Hematopoietic multipotent progenitor cell treated with erythropoietin and hydrocortisone succinate and interleukin-3 and kit ligand, for 4 days (in vitro differentiated cells): ENCODE measurements at regions not wholly inside any gene's neighbourhood (a gene's known extent, or its start where the extent isn't known, plus 50 kb on each side); places are given as distances from the start of the nearest gene placed in this dataset.

Source experiments
- DNase-seq: peaks from one replicate; pipeline ENCODE4 v3.0.0-alpha.2; 2015

DNA sequence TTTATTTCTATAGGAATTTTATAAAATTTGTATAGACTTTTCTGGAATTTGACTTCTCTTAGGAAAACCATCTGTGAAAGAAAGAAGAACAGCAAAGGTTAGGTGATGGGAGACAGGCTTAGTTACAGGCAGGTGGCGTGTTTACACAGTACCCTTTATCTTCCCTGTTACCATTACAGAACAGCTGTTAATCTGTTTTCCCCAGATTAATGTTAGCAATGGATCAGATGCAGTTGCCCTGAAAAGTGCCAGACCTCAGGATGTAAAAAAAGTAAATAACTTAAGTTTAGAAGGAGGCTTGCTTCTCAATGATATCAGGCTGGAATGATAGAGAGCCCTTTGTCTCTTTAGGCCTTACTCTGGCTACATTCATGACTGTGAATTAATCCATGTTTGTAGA lies 1186.5 kb upstream of the TENM4 start:
- DNase-seq = no peak

GRCh38 chr11:80626721-80627120 lies 1185.9 kb upstream of the TENM4 start:
- DNase-seq = no peak

- DNase-seq = no peak
These were observed 1184.7 kb upstream of the TENM4 start for GRCh38 chr11:80625563-80625962.

DNA sequence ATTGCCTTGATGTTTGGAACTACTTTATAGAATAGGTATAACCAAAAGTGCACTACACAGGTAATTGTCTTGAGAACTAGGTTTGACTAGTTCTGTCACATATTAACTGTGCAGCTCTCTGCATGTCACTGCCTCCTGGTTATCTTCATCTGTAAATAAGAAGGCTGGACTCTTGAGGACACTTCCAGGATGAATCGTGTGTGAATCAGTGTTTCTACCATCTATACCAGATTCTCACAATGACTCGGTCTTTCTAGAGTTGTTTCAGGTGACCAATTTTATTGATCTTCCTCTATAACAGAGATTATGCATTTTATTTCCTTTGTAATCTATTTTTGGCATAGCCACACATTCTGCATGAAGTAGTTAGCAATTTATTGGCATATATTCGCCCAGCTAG lies 1181.0 kb upstream of the TENM4 start:
- no peak for DNase-seq

- no peak for DNase-seq
These were observed 1180.0 kb upstream of the TENM4 start for GRCh38 chr11:80620867-80621266.

DNA sequence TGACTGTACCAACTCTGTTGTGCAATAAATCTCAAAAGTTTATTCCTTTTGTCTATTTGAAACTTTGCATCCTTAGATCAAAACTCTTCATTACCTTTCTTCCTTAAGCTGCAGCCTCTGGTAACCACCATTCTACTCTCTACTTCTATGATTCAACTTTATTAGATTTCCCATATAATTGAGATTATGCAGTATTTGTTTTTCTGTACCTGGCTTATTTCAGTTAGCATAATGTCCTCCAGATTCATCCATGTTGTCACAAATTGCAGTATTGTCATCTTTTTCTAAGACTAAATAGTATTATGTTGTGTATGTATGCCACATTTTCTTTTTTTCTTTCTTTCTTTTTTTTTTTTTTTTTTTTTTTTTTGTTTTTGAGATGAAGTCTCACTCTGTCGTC lies 1176.3 kb upstream of the TENM4 start:
- DNase-seq = no peak

DNA sequence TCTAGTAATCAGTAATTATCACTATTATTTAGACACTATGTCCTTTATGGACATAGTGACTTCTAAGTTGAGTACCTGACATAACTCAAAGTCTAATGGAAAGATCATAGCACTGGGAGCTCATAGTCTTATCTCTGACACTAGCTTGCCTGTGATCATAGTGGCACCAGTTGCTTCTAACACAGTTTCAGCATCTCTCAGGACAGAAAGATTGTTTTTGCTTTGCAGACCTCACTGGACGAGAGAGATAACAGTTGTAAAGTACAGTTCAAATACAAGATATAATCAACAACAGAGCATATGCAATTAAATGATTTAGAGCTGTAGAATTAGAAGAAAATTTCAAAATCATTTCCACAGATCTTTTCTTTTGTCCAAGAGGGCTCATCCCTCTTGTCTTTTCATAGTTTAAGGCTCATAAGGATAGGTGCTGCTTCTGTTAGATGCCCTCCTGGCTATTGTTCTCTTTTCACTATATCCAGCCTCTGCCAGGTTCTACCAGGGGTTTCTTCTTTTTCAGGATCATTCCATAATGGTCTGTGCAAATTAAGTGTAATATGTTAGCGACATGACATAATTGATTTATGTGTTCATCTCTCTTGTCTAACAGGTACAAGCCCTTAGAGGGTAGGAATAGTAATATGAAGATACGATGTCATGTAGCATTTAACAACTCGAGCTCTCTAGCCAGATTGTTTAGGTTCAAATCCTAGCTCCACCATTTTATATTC lies 1175.4 kb upstream of the TENM4 start:
- DNase-seq = peak; percentile 1

- DNase-seq = no peak
These were observed 1172.8 kb upstream of the TENM4 start for GRCh38 chr11:80613655-80614054.

GRCh38 chr11:80610516-80610915 lies 1169.7 kb upstream of the TENM4 start:
- no peak for DNase-seq

DNA sequence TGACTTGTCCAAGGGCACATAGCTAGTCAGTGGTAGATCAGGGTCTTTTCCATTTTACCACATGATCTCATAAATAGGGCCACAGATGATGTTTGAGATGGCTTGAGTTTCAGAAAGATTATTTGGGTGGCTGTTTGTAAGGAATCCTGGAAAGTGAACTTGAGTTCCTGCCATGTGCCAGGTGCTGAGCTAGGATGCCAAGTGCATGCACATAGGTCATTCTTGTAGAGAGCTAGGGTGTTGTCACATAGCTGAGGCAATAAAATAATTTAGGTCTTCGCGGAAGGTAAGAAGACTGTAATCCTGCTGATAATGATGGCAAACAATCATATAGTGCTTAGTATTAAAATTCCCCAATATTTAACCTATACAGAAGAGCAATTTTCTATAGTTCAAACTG lies 1162.6 kb upstream of the TENM4 start:
- DNase-seq = no peak

DNA sequence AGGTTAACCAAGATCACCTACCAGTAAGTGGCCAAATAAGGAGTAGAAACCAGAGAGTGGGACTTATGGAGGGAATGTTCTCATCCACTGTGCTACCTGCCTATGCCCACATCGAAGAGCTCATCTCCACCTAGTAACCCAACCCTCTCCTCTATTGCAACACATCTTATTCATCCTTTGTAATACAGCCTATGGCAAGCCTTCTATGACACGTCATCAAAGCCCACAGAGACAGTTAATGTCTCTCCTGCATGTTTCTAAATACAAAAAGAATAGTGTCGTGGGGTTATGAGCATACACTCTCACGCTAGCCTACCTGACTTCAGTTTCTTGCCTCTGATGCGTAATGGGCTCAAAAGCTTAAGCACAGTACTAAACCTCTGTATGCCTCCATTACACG lies 1158.1 kb upstream of the TENM4 start:
- DNase-seq = no peak

DNA sequence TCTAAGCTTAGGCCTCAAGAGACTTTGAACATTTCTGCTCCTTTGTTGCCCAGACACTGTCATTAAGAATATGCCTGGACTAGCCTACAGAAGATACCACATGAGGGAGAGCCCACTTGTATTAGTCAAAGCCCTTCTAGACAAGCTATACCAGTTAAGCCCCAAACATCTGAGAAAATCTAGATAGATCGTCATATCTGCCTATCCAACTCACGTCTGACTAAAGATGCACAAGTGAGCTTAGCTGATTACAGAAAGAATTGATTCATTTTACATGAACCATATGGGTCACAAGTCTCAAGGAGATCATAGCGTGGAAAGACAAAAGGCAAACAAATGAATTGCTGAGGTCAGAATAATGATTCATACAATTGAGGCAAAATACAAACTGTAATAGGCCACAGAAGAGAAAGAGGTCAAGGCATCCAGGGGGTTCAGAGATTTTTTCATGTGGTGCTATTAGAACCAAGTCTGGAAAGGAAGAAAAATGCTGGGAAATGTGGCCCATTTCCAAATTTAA lies 1155.5 kb upstream of the TENM4 start:
- no peak for DNase-seq

GRCh38 chr11:80595011-80595410 lies 1154.2 kb upstream of the TENM4 start:
- peak; percentile 23 for DNase-seq

DNA sequence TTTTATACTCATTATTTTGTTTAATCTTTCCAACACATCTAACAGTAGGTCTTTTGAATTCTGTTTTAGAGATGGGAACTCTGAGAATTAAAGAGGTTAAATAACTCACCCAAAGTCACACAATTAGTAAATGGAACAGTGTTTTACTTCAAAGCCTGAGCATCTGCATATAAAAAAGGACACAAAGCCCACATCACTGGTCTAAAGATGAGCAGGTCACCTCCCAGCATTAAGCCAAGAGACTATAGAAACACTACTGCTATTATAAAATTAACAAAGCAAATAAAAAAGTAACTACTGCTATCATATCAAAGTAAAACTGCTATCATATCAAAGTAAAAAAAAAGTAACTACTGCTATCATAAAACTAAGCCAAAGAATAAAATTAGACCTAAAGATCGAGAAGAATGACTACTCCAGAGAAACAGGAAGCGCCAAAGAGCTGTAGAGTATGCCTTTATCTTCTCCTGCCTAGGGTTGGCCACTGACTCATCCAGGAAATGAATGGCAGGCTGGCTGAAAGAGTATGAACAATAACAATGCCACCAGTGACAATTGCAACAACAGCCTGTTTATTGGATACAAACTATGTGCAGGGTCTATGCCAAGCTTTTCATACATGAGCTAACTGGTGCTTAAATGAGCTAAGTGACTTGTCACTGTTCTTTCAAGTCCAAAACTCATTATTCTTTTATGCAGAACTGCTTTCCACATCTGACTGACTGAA lies 1153.0 kb upstream of the TENM4 start:
- peak; percentile 63 for DNase-seq

DNA sequence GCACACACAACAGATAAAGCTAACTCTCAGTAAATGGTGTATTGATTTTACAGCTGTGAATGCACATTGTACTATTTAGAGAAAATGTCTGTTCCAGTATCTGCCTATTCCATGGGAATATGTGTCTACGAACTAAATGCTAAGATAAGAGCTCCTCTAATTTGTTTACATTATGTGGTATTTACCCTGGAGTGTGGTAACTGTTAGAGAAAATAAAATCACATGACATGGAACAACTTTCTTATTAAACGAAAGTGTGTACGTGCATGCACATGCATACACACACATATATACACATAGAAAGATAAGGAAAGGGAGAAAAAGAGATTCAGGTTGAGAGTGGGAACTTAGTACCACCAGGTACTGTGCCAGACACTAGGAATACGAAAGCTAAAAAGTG lies 1151.7 kb upstream of the TENM4 start:
- DNase-seq = no peak

GRCh38 chr11:80587906-80588305 lies 1147.1 kb upstream of the TENM4 start:
- DNase-seq = no peak

- DNase-seq = no peak
These were observed 1145.6 kb upstream of the TENM4 start for GRCh38 chr11:80586464-80586863.

GRCh38 chr11:80584661-80585060 lies 1143.8 kb upstream of the TENM4 start:
- DNase-seq = no peak

DNA sequence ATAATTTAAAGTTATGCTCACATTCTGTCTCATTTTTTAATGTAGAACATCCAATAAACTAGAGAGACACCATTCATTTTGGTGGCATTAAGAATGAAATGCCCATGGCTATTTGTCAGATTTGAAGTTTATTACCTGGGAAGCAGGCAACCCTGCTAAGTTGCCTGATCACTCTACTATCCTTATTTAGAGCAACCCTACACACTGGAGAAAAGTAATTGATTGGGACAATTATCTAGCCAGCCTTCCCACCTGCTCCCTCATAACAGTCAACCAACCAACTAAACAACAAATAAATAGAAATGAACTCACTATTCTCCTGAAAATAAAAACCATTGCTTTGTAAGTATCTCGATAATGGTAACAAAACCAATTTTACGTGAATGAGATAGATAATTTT lies 1129.0 kb upstream of the TENM4 start:
- DNase-seq = no peak

DNA sequence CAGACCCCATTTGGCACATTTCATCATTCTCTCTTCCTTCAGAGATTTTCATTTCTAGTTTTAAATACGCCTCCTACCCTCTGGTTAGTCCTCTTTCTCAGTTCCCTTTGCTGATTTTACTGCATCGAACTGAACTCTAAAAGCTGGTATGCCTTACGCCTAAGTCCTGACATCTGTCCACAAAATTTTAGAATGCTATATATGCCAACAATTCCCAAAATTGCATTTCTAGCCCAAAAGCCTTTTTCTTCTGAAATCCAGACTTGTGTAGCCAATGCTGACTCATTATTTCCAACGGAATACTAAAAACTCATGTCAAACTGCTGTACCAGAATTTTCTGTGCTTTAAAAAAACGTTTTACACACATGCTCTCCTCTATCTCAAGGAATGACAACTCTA lies 1124.4 kb upstream of the TENM4 start:
- DNase-seq = no peak

DNA sequence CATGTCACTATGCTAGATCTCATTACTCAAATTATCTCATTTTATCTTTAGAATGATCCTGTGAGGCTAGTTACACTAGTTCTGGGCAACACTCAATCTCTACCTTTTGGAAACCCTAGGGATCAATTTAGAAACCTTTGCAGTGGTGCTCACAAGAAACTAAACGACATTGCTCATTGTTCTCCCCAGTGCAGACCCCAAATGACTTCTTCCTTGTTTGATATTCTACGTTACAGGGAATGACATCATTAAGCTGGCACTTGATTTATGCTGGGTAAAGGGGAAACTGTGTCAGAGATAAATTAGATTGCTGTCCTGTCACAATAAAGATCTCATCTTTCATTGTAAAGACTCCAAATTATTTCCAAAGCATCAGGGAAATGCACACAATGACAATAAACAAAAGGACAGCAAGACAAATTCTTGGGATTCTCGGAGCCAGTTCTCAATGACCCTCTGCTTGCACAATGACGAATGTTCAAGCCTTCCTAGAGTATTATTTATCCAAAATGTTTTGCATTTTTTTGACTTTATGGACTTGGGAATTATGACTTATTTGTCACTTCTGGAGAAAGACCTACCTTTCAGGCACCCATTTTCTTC lies 1121.8 kb upstream of the TENM4 start:
- no peak for DNase-seq

DNA sequence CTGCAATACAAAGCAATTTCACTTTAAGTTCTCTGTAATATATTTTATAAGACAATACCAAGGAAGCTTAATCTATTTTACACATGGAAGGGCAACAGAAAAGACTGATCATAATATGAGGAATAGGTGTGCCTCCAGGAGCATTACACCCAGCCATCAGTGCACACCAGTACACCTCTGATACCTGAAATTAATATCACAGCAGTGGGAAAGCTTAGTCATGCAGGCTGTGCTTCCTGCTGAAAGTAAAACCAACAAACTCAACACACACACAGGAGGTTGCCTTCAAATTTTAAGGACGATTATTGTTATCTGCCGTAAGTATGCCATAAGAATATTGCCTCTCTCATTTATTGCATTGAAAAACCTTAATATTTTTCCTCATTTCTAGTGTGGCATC lies 1119.1 kb upstream of the TENM4 start:
- DNase-seq = no peak

DNA sequence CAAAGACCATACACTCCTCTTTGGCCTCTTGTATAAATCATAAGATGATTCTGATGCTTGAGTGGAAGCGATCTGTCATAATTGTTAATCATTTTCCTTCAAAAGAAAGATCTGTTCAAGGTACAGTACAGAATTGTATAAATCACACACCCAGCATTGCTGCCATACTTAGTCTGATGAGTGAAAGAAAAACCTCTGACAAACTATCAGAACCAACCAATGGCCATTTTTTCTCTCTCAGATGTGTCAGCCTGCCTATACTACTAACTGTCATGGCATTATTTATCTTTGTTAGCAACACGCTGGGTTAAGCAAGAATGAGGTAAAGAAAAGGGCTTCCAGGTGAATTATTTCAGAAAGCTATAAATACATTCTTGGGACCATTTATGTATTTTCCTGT lies 1112.7 kb upstream of the TENM4 start:
- no peak for DNase-seq

DNA sequence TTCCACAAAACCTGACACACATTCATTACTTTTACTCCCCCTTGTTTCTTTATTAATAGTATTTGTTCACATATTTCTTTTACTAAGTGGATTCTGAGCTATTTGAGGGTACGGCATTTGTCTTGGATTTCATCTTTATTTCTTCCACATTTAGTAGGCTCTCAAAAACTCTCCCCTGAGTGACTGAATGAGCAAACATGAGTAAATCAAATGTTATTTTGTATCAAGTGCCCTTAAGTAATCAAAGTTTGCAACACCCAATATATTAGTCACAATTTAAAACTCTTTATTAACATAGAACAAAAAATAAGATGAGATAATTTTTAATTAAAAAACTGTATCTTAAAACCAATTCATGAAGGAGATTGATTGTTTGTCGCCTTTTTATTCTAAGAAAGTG lies 1101.9 kb upstream of the TENM4 start:
- DNase-seq = no peak
